ENCODE measurements at regions not wholly inside any gene's neighbourhood (a gene's known extent, or its start where the extent isn't known, plus 50 kb on each side); places are given as distances from the start of the nearest gene placed in this dataset.
"Not testable (repeated sequence)": the region's sequence is repeated elsewhere in the genome, so short reads cannot be mapped to it uniquely, and the experiment has no call there.

- Histone ChIP-seq H3K27ac (replicated peaks) (no peak overlapping the region), H3K4me3 (replicated peaks; ENCODE audit: insufficient read depth, low read length) (no peak overlapping the region), H3K27me3 (ENCODE audit: insufficient read depth, poor library complexity, severe bottlenecking) (no peaks in the 10 kb centered on the region)
- no peak for DNase-seq (ENCODE audit: low read depth in 1 of 2, low spot score in 1 of 2)
- TF ChIP-seq REST (IDR thresholded peaks at IDR 0.05; ENCODE audit: insufficient replicate concordance, low read depth): no peak
- TF ChIP-seq POLR2AphosphoS5 (IDR thresholded peaks at IDR 0.05; ENCODE audit: low read depth): no peak
- no peak for TF ChIP-seq CTCF (IDR thresholded peaks at IDR 0.05; ENCODE audit: insufficient read depth, low read length)
- no peak for TF ChIP-seq GABPA (IDR thresholded peaks at IDR 0.05; ENCODE audit: low read depth)
- no peak for TF ChIP-seq SPI1 (IDR thresholded peaks at IDR 0.05; ENCODE audit: borderline replicate concordance, low read depth)
Observed at GRCh38 chr3:176041185-176041584, 1156.1 kb downstream of the TBL1XR1 start.

GRCh38 chr3:176037636-176038035 lies 1159.6 kb downstream of the TBL1XR1 start:
- DNase-seq (ENCODE audit: low read depth in 1 of 2, low spot score in 1 of 2): no peak
- TF ChIP-seq REST (IDR thresholded peaks at IDR 0.05; ENCODE audit: insufficient replicate concordance, low read depth): no peak
- TF ChIP-seq SPI1 (IDR thresholded peaks at IDR 0.05; ENCODE audit: borderline replicate concordance, low read depth): no peak
- no peak for TF ChIP-seq POLR2AphosphoS5 (IDR thresholded peaks at IDR 0.05; ENCODE audit: low read depth)
- TF ChIP-seq CTCF (IDR thresholded peaks at IDR 0.05; ENCODE audit: insufficient read depth, low read length): no peak
- TF ChIP-seq GABPA (IDR thresholded peaks at IDR 0.05; ENCODE audit: low read depth): no peak

GRCh38 chr3:176032043-176032442 lies 1165.2 kb downstream of the TBL1XR1 start:
- H3K27me3 ChIP-seq (ENCODE audit: insufficient read depth, poor library complexity, severe bottlenecking): no peaks in the 10 kb centered on the region
- TF ChIP-seq GABPA (IDR thresholded peaks at IDR 0.05; ENCODE audit: low read depth): no peak
- no peak for TF ChIP-seq REST (IDR thresholded peaks at IDR 0.05; ENCODE audit: insufficient replicate concordance, low read depth)
- no peak for TF ChIP-seq CTCF (IDR thresholded peaks at IDR 0.05; ENCODE audit: insufficient read depth, low read length)
- TF ChIP-seq SPI1 (IDR thresholded peaks at IDR 0.05; ENCODE audit: borderline replicate concordance, low read depth): no peak
- TF ChIP-seq POLR2AphosphoS5 (IDR thresholded peaks at IDR 0.05; ENCODE audit: low read depth): no peak
- DNase-seq (ENCODE audit: low read depth in 1 of 2, low spot score in 1 of 2): no peak
- H3K4me3 ChIP-seq (replicated peaks; ENCODE audit: insufficient read depth, low read length): no peak overlapping the region
- H3K27ac ChIP-seq (replicated peaks): no peak overlapping the region

More at GRCh38 chr3:176037636-176038035, 1159.6 kb downstream of the TBL1XR1 start:
- H3K4me3 ChIP-seq (replicated peaks; ENCODE audit: insufficient read depth, low read length): no peak overlapping the region
- no peaks in the 10 kb centered on the region for H3K27me3 ChIP-seq (ENCODE audit: insufficient read depth, poor library complexity, severe bottlenecking)
- H3K27ac ChIP-seq (replicated peaks): no peak overlapping the region

GRCh38 chr3:176016203-176016602 lies 1157.1 kb downstream of the NAALADL2 start:
- not testable (repeated sequence) for H3K27me3 ChIP-seq (ENCODE audit: insufficient read depth, poor library complexity, severe bottlenecking); DNase-seq (ENCODE audit: low read depth in 1 of 2, low spot score in 1 of 2); H3K4me3 ChIP-seq (replicated peaks; ENCODE audit: insufficient read depth, low read length); H3K27ac ChIP-seq (replicated peaks)

- DNase-seq (ENCODE audit: low read depth in 1 of 2, low spot score in 1 of 2): not testable (repeated sequence)
Observed at GRCh38 chr3:176015228-176015627, 1156.1 kb downstream of the NAALADL2 start.

More at GRCh38 chr3:176015228-176015627, 1156.1 kb downstream of the NAALADL2 start:
- H3K27me3 ChIP-seq (ENCODE audit: insufficient read depth, poor library complexity, severe bottlenecking); H3K4me3 ChIP-seq (replicated peaks; ENCODE audit: insufficient read depth, low read length); H3K27ac ChIP-seq (replicated peaks): not testable (repeated sequence)
